ENCODE measurements at regions not wholly inside any gene's neighbourhood (a gene's known extent, or its start where the extent isn't known, plus 50 kb on each side); places are given as distances from the start of the nearest gene placed in this dataset.

- TF ChIP-seq CTCF (IDR thresholded peaks at IDR 0.05; ENCODE audit: low read length) (no peak), EZH2 (optimal IDR thresholded peaks at IDR 0.05; ENCODE audit: low read depth, low read length) (no peak)
Measured at GRCh38 chr7:110142939-110143526, 947.9 kb upstream of the LRRN3 start.

All from MM.1S (cell line).